ENCODE measurements at regions not wholly inside any gene's neighbourhood (a gene's known extent, or its start where the extent isn't known, plus 50 kb on each side); places are given as distances from the start of the nearest gene placed in this dataset.

DNA sequence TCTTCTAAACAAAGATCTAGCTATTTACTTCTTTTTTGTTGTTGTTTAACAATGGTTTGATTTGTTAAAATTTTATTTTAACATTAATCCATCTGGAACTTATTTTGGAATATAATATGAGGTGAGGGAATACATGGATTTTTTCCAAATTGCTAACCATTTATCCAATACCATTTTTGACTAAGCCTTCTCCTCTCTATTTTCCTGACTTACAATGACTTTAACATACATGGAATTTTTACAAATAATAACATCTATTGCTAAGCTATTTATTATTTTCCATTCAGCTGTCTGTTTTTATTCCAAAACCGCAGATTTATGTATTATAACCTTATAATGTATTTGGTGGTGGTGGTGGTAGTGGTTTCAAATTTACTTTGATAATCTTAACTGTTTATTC lies 420.3 kb upstream of the ADGRL2 start:
- Mint-ChIP-seq H3K36me3 (ENCODE audit: unreplicated experiment) (no peaks in the 10 kb centered on the region), H3K27me3 (ENCODE audit: unreplicated experiment) (no peaks in the 10 kb centered on the region), H3K9me3 (ENCODE audit: unreplicated experiment) (no peaks in the 10 kb centered on the region), H3K4me1 (ENCODE audit: unreplicated experiment) (no peaks in the 10 kb centered on the region), H3K27ac (ENCODE audit: unreplicated experiment) (no peak overlapping the region), H3K4me3 (ENCODE audit: unreplicated experiment) (no peak overlapping the region)
- DNase-seq (ENCODE audit: extremely low spot score, unreplicated experiment) = no peak
- TF ChIP-seq, protein P1, sequence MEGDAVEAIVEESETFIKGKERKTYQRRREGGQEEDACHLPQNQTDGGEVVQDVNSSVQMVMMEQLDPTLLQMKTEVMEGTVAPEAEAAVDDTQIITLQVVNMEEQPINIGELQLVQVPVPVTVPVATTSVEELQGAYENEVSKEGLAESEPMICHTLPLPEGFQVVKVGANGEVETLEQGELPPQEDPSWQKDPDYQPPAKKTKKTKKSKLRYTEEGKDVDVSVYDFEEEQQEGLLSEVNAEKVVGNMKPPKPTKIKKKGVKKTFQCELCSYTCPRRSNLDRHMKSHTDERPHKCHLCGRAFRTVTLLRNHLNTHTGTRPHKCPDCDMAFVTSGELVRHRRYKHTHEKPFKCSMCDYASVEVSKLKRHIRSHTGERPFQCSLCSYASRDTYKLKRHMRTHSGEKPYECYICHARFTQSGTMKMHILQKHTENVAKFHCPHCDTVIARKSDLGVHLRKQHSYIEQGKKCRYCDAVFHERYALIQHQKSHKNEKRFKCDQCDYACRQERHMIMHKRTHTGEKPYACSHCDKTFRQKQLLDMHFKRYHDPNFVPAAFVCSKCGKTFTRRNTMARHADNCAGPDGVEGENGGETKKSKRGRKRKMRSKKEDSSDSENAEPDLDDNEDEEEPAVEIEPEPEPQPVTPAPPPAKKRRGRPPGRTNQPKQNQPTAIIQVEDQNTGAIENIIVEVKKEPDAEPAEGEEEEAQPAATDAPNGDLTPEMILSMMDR (IDR thresholded peaks at IDR 0.05) = no peak

DNA sequence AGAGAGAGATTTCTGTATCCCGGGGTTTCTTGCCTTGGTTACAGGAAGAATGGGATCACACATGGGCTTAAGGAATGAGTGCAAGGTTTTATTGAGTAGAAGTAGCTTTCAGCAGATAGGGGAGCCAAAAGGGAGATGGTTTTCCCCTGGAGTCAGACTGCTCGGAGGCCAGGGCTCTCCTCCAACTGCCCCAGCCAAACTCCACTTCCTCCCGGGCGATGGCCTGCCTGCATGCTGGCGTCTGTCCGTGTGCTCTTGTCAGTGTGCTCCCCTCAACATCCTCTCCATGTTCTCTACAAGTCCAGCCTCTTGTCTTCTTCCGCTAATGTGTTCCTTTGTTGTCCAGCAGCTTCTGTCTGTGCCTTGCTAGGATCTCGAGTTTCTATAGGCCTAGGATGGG lies 421.3 kb upstream of the ADGRL2 start:
- no peaks in the 10 kb centered on the region for H3K9me3 Mint-ChIP-seq (ENCODE audit: unreplicated experiment)
- no peak overlapping the region for H3K4me3 Mint-ChIP-seq (ENCODE audit: unreplicated experiment)
- no peak overlapping the region for H3K27ac Mint-ChIP-seq (ENCODE audit: unreplicated experiment)

DNA sequence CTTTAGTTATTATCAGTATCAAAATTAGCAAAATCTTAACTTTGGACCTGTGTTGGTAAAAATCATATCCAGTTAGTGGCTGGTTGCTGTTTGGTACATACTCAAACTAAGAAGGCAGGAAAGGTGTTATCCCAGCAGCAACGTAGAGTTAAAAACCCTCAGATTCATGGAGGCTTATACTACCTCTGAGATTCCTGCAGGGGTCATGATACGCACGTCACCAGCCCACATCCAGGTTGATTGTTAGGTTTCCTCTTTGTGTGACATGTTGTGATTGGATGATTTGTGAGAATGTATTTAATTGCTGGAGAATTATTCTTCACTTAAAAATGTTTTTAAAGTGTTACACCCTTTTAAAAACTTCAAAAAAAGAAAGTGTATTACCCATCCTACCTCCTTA lies 423.3 kb upstream of the ADGRL2 start:
- TF ChIP-seq, protein P1 (IDR thresholded peaks at IDR 0.05) = no peak
- no peak for DNase-seq (ENCODE audit: extremely low spot score, unreplicated experiment)
- Mint-ChIP-seq H3K4me3 (ENCODE audit: unreplicated experiment) (no peak overlapping the region), H3K27ac (ENCODE audit: unreplicated experiment) (no peak overlapping the region), H3K36me3 (ENCODE audit: unreplicated experiment) (no peaks in the 10 kb centered on the region), H3K4me1 (ENCODE audit: unreplicated experiment) (no peaks in the 10 kb centered on the region), H3K27me3 (ENCODE audit: unreplicated experiment) (no peaks in the 10 kb centered on the region), H3K9me3 (ENCODE audit: unreplicated experiment) (no peaks in the 10 kb centered on the region)

More for the DNA sequence above, 421.3 kb upstream of the ADGRL2 start:
- Mint-ChIP-seq H3K36me3 (ENCODE audit: unreplicated experiment) (no peaks in the 10 kb centered on the region), H3K4me1 (ENCODE audit: unreplicated experiment) (no peaks in the 10 kb centered on the region), H3K27me3 (ENCODE audit: unreplicated experiment) (no peaks in the 10 kb centered on the region)
- no peak for DNase-seq (ENCODE audit: extremely low spot score, unreplicated experiment)
- TF ChIP-seq, protein P1 (IDR thresholded peaks at IDR 0.05) = no peak

DNA sequence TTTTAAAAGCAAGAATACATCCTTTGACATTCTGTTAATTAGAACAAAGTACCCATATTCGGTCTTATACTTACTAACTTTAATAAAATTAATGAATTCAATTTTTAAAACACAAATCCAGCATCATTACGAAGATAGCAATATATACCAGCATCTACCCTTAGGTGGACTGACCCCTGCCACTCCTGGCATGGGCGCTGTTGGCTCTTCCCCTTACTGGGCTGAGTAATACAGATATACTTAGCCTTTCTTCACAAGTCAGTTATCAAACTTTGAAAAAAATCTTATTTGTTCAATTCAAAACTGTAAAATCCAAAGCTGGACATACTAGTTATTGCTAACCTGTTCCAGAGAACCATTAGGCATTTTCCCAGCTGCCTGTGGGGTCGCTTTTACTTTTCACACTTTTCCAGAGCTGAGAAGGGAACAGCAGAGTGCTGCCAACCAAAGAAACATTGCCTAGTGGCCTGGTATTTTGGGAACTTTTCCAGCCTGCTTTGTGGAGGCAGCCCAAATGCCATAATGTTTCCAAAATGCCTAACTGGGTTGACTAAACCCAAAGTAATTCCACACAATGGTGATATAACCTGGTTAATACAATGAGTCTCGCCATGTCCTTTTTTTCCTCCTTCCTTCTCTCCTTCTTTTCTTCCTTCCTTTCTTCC lies 424.7 kb upstream of the ADGRL2 start:
- DNase-seq (ENCODE audit: extremely low spot score, unreplicated experiment) = no peak
- Mint-ChIP-seq H3K36me3 (ENCODE audit: unreplicated experiment) (no peaks in the 10 kb centered on the region), H3K4me1 (ENCODE audit: unreplicated experiment) (no peaks in the 10 kb centered on the region), H3K9me3 (ENCODE audit: unreplicated experiment) (no peaks in the 10 kb centered on the region), H3K27me3 (ENCODE audit: unreplicated experiment) (no peaks in the 10 kb centered on the region), H3K4me3 (ENCODE audit: unreplicated experiment) (no peak overlapping the region), H3K27ac (ENCODE audit: unreplicated experiment) (no peak overlapping the region)
- TF ChIP-seq, protein P1 (IDR thresholded peaks at IDR 0.05) = no peak

DNA sequence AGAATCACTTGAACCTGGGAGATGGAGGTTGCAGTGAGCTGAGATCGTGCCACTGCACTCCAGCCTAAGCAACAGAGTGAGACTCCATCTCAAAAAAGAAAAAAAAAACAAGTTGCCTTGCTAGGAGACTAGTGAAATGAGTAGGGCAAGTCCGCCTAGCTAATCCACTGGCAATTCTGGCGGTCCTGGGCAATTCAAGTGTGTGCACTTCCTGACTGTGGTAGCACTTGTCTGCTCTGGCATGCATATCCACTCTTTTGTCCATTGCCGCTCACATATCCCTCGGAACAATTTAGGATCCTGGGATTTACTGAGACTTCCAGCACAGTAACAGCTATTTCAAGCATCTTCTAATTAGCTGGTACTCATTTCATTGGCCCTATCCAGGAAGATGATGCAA lies 426.3 kb upstream of the ADGRL2 start:
- TF ChIP-seq, protein P1 (IDR thresholded peaks at IDR 0.05) = no peak
- H3K27ac Mint-ChIP-seq (ENCODE audit: unreplicated experiment) = no peak overlapping the region
- no peaks in the 10 kb centered on the region for H3K27me3 Mint-ChIP-seq (ENCODE audit: unreplicated experiment)
- no peaks in the 10 kb centered on the region for H3K9me3 Mint-ChIP-seq (ENCODE audit: unreplicated experiment)
- H3K36me3 Mint-ChIP-seq (ENCODE audit: unreplicated experiment) = no peaks in the 10 kb centered on the region
- no peak overlapping the region for H3K4me3 Mint-ChIP-seq (ENCODE audit: unreplicated experiment)
- no peak for DNase-seq (ENCODE audit: extremely low spot score, unreplicated experiment)
- no peaks in the 10 kb centered on the region for H3K4me1 Mint-ChIP-seq (ENCODE audit: unreplicated experiment)
